Left colon (tissue), 2 donors: ENCODE measurements at regions not wholly inside any gene's neighbourhood (a gene's known extent, or its start where the extent isn't known, plus 50 kb on each side); places are given as distances from the start of the nearest gene placed in this dataset.
"Not testable (repeated sequence)": the region's sequence is repeated elsewhere in the genome, so short reads cannot be mapped to it uniquely, and the experiment has no call there.

Experiments used
- ATAC-seq: fragments of 200-7000 bp; cut with Tn5 transposase; one replicate; pipeline ENCODE4 v1.9.1; 2020; ENCODE audit warnings: mild to moderate bottlenecking, moderate library complexity
- DNase-seq, 2 donors: peaks; one replicate each; pipeline ENCODE4 v3.0.0-alpha.2; 2020
- intact Hi-C, 2 donors: fragments of 100-400 bp; cut with DNase I in 1 of 2; cut with micrococcal nuclease in 1 of 2; formaldehyde crosslinking; loops; one replicate each; pipeline versions ENCODE4 v1.11.2 to v1.14.0; 2022; cut with DNase I, micrococcal nuclease
- donor health status: DM: no; HTN: no; CAD: no.
- donor health status: DM: yes; HTN: yes; CAD: no.

DNA sequence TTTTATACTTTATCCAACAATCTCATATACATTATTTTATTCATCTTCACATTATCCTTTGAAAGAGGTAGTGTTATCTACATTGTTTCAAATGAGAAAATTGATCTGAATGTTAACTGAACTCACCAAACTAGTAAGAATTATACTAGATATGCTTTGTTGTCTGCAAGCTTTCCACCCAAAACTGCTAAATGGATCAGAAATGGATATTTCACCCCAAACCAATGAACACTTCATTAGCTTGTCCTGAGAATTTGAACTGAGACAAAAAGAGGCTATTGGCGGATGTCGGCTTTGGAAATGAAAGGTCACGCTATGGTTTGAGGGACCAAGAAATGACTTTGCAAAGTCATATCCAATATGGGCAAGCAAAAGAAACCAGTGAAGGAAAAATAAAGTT lies 201.9 kb upstream of the TRPM3 start:
- ATAC-seq (no peak), DNase-seq (no peak)
- intact Hi-C loops, result no loop called here

DNA sequence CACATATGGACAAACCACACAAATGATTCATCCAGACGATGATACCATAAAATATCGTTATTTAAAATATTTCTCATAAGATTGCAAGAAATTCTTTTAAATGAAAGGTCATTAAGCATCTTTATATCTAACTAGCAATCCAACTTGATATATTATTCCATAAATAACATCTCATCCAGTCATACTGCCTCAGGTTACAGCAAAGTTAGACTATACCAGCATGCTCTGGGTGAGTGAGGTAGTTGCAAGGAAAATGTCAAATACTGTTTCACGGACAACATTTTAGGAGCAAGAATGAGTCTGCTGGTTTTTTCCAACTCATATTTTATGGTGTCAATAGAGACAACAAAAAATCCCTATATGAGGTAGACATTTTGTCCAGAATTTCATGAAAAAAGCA lies 200.9 kb upstream of the TRPM3 start:
- ATAC-seq, result no peak
- DNase-seq, result no peak
- intact Hi-C loops, result no loop called here

DNA sequence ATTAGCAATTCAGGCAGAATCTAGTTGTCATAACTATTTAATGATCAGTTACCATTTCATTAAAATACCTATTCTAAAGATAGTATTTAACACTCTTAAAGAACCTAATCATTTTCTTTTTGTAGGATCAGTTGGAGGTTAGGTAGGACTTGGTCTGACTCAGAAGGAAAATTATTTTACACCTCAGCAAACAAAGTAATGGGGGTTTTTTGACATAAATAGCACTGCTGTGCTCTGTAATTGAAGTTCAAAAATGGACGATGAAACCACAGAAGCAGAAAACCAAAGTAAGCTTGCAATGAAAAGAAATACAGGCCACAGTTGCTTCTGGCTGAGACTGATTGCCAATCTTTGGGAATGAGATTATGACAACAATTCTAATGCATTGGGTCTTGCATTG lies 187.0 kb upstream of the TRPM3 start:
- intact Hi-C loops, result no loop called here
- DNase-seq, result no peak
- no peak for ATAC-seq

DNA sequence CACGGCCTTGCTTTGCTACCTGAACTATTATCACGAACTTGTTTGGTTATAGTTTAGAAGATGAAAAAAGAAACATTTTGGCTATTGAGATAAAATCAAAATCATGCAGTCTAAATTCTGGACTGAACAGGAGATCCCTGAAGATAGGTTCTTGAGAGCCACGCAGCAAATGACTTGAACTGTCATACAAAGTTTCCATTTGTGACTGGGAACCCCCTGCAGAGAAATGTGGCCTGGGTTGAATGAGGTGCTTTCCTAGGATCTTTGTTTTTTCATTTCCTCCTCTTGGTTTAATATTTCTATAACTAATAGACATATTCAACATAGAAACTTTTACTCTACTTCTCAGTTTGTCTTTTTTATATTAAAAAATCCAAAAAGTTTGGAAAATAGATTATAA lies 184.7 kb upstream of the TRPM3 start:
- intact Hi-C loops, result no loop called here
- DNase-seq, result no peak
- no peak for ATAC-seq

DNA sequence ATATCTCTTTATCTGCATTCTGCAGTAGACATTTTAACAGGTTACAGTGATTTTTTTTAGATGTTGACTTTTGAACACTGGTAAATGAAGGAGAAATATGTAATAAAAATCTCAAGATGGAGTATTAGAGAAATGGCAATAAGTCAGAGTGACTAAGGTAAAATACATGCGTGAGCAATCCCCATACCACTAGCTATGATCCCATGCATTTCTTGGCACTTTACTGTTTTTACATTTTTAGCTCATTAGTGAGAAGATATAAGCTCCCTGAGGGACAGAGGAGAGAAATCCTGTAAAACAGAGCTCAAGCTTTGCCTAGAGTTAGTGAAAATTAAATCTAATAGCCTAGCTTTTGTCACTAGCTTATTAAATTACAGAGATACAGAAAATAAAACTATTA lies 181.9 kb upstream of the TRPM3 start:
- no peak for ATAC-seq
- no peak for DNase-seq
- intact Hi-C loops, result no loop called here

DNA sequence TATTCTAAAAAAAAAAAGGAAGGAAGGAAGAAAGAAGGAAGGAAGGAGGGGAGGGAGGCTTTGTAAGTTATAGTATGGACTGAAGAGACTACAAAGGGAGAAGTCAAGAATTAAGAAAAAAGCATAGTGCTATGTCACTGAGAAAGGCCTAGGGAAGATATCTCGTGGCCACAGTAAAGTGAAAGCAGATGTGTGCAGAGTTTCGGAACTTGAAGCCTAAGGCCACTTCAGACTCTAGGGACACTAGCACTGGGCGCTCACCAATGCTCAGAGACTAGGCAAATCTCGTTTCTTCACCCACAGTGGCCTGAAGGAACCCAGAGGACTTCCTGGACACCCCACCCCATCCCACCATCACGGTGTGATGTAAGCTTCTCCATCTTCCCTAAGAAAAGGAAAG lies 181.4 kb upstream of the TRPM3 start:
- intact Hi-C loops, result no loop called here
- ATAC-seq (no peak), DNase-seq (no peak)

DNA sequence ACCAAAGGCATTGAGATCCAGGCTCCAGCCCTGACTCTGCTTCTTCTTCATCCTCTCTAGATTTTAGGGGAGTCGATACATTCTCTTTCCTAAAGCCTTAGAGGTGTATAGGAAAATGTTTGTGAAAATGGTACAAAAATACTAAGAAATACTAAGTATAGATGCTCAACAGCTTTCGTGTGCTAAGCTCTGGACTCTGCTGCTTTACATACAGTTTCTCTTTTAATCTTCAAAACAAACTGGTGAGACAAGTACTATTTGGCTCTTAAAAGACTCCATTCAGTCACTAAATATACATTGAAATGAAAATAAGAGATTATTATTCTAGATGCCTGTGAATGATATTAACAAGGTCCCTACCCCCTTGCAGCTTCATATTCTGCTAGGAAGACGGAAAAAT lies 174.5 kb upstream of the TRPM3 start:
- intact Hi-C loops, result no loop called here
- ATAC-seq (no peak), DNase-seq (no peak)

DNA sequence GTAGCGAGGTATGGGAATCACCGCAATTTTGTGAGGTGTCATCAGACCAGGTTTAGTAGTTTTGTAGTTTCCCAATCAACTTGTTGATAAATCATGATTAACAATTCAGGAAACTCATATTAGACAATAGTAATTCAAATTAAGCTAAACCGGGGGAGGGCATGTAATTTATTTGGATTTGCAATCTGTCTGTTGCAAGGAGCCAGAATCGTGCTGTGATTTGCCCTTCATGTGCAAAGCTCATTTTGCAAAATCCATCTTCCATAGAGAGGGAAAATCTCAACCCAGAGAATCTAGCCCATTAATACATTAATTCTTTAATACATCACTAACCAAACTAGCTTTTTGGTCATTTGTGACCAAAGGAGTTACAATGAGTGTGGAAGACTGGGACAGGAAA lies 164.7 kb upstream of the TRPM3 start:
- ATAC-seq (no peak), DNase-seq (no peak)
- intact Hi-C loops, result no loop called here

DNA sequence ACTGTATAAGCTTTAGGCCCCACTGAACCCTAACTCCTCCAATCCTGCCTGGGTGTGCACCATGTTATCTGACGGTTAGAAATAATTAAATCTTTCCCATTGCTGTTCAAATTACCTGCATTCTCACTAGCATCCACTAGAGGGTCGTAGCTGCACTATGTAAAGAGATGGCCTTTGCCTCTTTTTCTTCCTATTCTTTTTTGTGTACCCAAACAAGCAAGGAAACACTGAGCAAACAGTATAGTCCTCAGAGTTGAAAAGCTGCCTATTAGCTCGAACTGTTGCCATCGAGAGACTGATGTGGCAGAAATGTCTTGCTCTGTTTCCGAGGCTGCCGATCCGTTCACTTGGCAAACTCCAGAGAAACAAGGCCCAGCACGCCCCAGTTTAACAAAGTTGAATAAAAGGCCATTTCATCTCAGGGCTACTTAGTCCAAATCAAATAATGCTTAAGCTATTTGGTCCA lies 163.8 kb upstream of the TRPM3 start:
- peak in 1 of 2 donors; percentile 20 for DNase-seq
- intact Hi-C loops, result no loop called here
- peak; percentile 85 for ATAC-seq

DNA sequence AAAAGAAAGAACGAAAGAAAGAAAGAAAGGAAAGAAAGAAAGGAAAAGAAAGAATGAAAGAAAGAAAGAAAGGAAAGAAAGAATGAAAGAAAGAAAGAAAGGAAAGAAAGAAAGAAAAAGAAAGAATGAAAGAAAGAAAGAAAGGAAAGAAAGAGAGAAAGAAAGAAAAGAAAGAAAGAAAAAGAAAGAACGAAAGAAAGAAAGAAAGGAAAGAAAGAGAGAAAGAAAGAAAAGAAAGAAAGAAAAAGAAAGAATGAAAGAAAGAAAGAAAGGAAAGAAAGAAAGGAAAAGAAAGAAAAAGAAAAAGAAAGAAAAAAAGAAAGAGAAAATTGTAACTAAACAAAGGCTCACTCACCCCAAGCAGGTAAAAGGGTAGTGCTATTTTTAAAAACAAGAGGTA lies 160.7 kb upstream of the TRPM3 start:
- ATAC-seq, intact Hi-C loops, DNase-seq: not testable (repeated sequence)

DNA sequence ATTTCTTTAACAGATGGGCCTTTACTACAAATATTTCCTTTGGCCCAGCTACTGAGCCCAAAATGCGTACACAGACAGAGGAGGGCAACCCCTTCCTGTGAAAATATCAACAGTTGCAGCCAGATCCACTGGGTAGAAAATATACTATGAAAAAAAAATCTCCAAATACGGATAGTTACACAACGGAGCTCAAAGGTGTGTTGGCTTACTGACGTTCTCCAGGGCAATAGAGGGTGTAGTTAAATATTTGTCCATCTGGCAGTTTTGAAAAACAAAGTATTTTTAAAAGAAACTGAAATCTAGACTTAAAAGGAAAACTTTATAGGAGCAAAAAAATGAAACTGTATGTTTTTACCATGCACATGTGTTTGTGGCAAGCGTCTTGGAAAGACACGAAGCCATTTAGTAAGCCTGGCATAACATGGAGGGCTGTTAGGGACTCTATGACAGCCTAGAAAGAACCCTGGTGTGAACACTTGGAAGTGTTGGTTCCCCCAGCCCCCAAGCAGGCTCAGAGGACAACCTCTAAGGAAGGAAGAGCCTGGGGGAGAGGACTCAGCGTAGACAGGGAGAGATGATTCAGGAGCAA lies 157.8 kb upstream of the TRPM3 start:
- no peak for ATAC-seq
- no peak for DNase-seq
- intact Hi-C loops, result loop anchor here in 1 of 2 donors (5.0 kb wide), 1 partner anchor 122 kb away; no protein-coding TSS in a partner anchor

DNA sequence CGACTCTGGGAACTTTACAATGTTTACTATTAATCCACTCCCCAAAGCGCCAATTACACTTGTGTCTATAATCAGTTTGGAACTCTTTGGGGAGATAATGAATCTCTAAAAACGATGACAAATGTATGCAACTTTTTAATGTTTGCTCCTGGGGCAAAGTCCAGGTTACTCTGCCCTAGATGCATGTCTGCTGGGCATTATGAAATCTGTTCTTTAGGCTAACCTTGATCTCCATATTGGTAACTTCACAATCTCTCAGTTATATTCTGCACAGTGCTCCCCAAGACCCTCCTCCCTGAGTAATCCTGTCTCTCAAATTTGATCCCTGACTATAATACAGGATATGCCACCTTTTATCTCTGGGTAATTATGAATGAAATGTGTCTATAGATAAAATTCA lies 152.2 kb upstream of the TRPM3 start:
- intact Hi-C loops, result no loop called here
- no peak for DNase-seq
- ATAC-seq, result peak; percentile 60

DNA sequence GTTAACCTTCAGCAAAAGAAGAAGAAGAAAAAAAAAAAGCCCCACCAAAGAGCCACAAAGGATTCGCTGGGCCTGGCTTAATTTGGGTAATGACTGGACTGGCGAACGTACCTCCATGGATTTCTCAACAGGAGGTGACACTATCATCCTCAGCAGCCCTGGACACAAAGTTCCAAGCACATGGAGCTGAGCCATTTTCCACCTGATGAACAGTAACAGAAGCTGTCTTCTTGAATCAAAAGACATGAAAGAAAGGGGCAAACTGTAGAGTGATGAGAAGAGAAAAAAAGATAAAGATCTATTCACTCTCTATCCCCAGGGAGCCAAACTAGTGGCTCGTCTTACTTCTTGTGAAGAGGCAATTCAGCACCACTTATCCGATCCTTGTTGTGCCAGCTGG lies 150.2 kb upstream of the TRPM3 start:
- DNase-seq (no peak), ATAC-seq (no peak)
- intact Hi-C loops, result no loop called here

DNA sequence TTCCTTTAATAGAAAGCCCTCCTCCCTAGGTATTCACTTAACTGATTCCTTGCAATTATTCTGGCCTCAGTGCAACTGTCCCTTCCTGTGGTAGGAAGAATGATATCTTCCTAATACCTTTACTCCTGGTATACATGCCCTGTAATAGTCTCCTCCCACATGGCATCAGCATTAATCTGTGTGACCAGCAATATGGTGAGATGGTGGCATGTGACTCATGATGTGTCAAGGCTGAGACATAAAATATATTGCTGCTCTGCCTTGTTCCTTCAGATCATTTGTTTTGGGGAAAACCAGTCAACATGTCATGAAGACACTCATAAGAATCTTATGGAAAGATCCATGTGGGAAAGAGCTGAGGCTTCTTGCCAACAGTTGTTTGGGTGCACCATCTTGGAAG lies 149.1 kb upstream of the TRPM3 start:
- DNase-seq (no peak), ATAC-seq (no peak)
- intact Hi-C loops, result no loop called here

DNA sequence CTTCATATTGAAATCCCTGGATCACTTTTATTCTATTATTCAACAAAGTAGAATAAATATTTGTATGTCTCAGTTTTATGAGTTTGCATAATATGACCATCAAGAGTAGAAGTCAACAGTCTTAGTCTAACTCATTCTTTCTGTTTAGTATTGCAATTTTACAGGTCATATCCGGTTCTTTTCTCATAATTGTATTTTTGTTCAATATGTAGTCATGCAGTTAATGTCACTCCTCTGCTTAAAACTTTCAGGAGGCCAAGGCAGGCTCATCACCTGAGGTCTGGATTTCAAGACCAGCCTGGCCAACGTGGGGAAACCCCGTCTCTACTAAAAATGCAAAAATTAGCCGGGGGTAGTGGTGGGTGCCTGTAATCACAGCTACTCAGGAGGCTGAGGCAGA lies 148.4 kb upstream of the TRPM3 start:
- intact Hi-C loops, result no loop called here
- ATAC-seq, result no peak

DNA sequence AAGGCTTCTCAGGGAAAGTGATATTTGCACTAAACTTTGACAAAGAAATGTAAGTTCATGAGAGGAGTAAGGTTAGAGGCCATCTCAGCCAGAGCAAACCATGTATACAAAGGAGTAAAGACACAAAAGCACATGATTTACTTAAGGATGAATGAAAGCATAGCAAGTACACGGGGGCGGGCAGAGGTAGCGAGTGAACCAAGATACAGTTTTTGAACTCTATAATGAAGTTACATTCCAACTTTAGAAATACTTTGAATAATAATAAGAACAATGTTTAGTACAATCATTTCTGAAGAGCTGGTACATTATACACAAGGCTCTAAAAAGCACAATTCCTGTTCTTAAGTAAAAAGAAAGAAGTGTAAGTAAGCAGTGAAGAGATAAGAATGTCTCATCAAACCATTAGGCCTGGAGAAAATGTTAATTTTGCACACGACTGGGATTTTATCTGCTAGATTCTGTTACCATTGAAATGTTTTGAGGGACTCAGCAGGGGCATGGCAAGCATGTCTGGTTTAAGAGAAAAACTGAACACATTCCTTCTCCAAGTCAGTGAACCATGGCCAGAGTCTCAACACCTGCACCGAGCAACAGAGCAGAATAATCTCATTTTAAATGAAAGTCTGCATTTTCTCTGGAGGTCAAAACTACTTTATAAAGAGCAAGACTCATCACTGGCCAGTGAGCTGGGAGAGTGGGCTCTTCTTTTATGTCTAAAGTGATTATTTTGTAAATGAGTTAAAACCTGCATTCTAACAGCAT lies 147.6 kb upstream of the TRPM3 start:
- intact Hi-C loops, result no loop called here
- ATAC-seq, result no peak
- DNase-seq, result no peak

More for the DNA sequence above, 148.4 kb upstream of the TRPM3 start:
- no peak for DNase-seq

DNA sequence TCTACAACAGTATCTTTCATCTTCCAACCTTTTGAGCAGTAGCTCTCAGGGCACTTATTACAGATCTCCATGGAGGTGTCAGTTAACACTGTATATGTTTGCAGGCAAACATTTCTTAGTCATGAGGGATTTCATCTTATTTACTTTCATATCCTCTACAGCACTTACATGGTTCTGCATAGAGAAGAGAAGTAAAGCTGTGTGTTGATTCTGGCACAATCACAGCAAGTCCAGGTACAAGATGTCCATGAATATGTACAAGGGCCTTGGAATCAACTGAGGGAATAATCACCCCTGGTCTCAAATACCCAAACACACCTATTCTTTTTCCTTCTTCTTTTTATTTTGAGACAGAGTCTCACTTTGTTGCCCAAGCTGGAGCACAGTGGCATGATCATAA lies 142.0 kb upstream of the TRPM3 start:
- ATAC-seq (no peak), DNase-seq (no peak)
- intact Hi-C loops, result no loop called here

DNA sequence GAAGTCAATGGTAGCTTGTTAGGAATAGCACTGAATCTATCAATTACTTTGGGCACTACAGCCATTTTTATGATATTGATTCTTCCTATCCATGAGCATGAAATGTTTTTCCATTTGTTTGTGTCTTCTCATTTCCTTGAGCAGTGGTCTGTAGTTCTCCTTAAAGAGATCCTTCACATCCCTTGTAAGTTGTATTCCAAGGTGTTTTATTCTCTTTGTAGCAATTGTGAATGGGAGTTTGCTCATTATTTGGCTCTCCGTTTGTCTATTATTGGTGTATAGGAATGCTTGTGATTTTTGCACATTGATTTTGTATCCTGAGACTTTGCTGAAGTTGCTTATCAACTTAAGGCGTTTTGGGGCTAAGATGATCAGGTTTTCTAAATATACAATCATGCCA lies 139.0 kb upstream of the TRPM3 start:
- DNase-seq, ATAC-seq, intact Hi-C loops: not testable (repeated sequence)

DNA sequence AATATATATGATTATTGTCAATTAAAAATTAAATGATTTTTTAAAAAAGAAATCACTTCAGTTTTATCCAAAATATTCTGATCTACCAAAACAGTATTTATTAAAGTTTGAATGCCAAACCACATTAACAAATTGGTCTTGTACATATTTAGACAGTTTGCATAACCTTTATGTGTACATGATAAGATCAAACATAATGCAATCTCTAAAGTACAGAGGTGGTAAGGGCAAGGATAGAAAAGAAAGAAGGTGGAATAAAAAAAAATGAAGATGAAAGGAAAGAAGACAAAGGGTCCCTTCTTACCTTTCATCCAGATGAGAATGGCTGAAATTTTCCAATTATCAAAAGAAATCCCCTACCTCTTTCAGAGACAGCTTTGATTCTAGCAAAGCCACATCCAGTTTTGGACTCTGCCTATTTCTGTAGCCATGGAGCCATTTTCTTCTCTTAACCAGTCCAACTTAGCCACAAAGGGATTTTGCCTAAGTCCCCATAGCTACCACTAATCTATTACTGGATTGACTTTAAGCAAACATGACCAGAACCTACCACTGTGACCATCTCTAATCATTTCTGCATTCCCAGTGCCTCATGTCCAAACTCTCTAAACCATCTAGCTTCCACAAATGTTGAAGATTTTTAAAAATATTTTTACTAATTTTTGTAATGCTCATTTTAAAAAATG lies 133.3 kb upstream of the TRPM3 start:
- no peak for DNase-seq
- intact Hi-C loops, result no loop called here
- no peak for ATAC-seq

DNA sequence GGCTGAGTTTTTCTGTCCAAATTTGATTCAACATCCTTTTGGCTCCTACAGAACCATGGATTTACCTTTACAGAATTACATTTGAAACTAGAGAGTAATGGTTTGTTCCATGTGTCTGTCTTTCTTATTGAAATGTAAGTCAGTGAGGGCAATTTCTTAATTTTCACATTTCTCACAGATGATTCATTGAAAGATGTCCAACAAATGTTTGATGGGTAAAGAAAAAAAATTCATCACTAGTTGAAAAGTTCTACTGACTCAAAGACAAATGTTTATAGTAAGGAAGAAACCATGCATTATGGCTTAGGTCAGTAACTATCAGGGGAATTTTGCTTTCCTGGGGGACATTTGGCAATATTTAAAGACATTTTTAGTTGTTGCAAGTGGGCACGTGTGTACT lies 131.6 kb upstream of the TRPM3 start:
- intact Hi-C loops, result no loop called here
- DNase-seq, result no peak
- no peak for ATAC-seq
